ENCODE measurements at regions not wholly inside any gene's neighbourhood (a gene's known extent, or its start where the extent isn't known, plus 50 kb on each side); places are given as distances from the start of the nearest gene placed in this dataset.

GRCh38 chr2:139876321-139876720 lies 1096.1 kb upstream of the NXPH2 start:
- no peak for DNase-seq
- ATAC-seq (ENCODE audit: low FRiP score in 2 of 2), result no peak
- TF ChIP-seq POLR2A (IDR thresholded peaks at IDR 0.05), result no peak
- TF ChIP-seq EP300 (IDR thresholded peaks at IDR 0.05), result no peak
- TF ChIP-seq POLR2AphosphoS5 (IDR thresholded peaks at IDR 0.05), result no peak
- no peak for TF ChIP-seq CTCF (IDR thresholded peaks at IDR 0.05)
- no peaks in the 10 kb centered on the region for H3K9me3 ChIP-seq
- H3K27ac ChIP-seq, result no peak overlapping the region
- H3K4me1 ChIP-seq, result no peaks in the 10 kb centered on the region
- no peak overlapping the region for H3K4me3 ChIP-seq
- no peaks in the 10 kb centered on the region for H3K27me3 ChIP-seq
- 87 to 93% methylated on average over 2 of the region's 2 CpGs for WGBS, 2 donors
- no peaks in the 10 kb centered on the region for H3K36me3 ChIP-seq

- Histone ChIP-seq H3K9me3 (no peaks in the 10 kb centered on the region), H3K27me3 (no peaks in the 10 kb centered on the region), H3K4me3 (no peak overlapping the region), H3K36me3 (no peaks in the 10 kb centered on the region), H3K4me1 (no peaks in the 10 kb centered on the region), H3K27ac (no peak overlapping the region)
- no peak for TF ChIP-seq CTCF (IDR thresholded peaks at IDR 0.05)
- TF ChIP-seq POLR2AphosphoS5 (IDR thresholded peaks at IDR 0.05), result no peak
- no peak for TF ChIP-seq POLR2A (IDR thresholded peaks at IDR 0.05)
- no peak for TF ChIP-seq EP300 (IDR thresholded peaks at IDR 0.05)
- ATAC-seq (ENCODE audit: low FRiP score in 2 of 2), result no peak
- DNase-seq, result no peak
- 88 to 92% methylated on average over 4 of the region's 4 CpGs for WGBS, 2 donors
These were observed 1092.3 kb upstream of the NXPH2 start for GRCh38 chr2:139872503-139872902.

- H3K27me3 ChIP-seq, result no peaks in the 10 kb centered on the region
- H3K4me3 ChIP-seq, result no peak overlapping the region
- H3K36me3 ChIP-seq, result no peaks in the 10 kb centered on the region
- TF ChIP-seq EP300 (IDR thresholded peaks at IDR 0.05) (no peak), POLR2AphosphoS5 (IDR thresholded peaks at IDR 0.05) (no peak), CTCF (IDR thresholded peaks at IDR 0.05) (no peak), POLR2A (IDR thresholded peaks at IDR 0.05) (no peak)
- no peak for ATAC-seq (ENCODE audit: low FRiP score in 2 of 2)
- DNase-seq, result no peak
- H3K4me1 ChIP-seq, result no peaks in the 10 kb centered on the region
- H3K9me3 ChIP-seq, result no peaks in the 10 kb centered on the region
- no peak overlapping the region for H3K27ac ChIP-seq
- WGBS, 2 donors, result 89 to 91% methylated on average over 8 of the region's 8 CpGs
These were observed 1091.8 kb upstream of the NXPH2 start for GRCh38 chr2:139872032-139872431.

GRCh38 chr2:139867601-139868226 lies 1087.5 kb upstream of the NXPH2 start:
- Histone ChIP-seq H3K4me3 (no peak overlapping the region), H3K4me1 (no peaks in the 10 kb centered on the region), H3K27ac (no peak overlapping the region), H3K36me3 (no peaks in the 10 kb centered on the region), H3K27me3 (no peaks in the 10 kb centered on the region), H3K9me3 (peaks cover 0 to 6% (median 0%) of the 10 kb centered on the region in 4 donors)
- ATAC-seq (ENCODE audit: low FRiP score in 2 of 2) (no peak), DNase-seq (no peak)
- WGBS, 2 donors, result 46 to 64% methylated on average over 2 of the region's 2 CpGs
- TF ChIP-seq POLR2AphosphoS5 (IDR thresholded peaks at IDR 0.05), result no peak
- no peak for TF ChIP-seq POLR2A (IDR thresholded peaks at IDR 0.05)
- no peak for TF ChIP-seq CTCF (IDR thresholded peaks at IDR 0.05)

- Histone ChIP-seq H3K36me3 (no peaks in the 10 kb centered on the region), H3K9me3 (peaks cover 0 to 6% (median 0%) of the 10 kb centered on the region in 4 donors), H3K27ac (no peak overlapping the region), H3K27me3 (no peaks in the 10 kb centered on the region), H3K4me1 (no peaks in the 10 kb centered on the region), H3K4me3 (no peak overlapping the region)
- DNase-seq (no peak), ATAC-seq (ENCODE audit: low FRiP score in 2 of 2) (no peak)
- TF ChIP-seq CTCF (IDR thresholded peaks at IDR 0.05), result no peak
- TF ChIP-seq EP300 (IDR thresholded peaks at IDR 0.05), result no peak
- no peak for TF ChIP-seq POLR2A (IDR thresholded peaks at IDR 0.05)
- no peak for TF ChIP-seq POLR2AphosphoS5 (IDR thresholded peaks at IDR 0.05)
- WGBS, 2 donors, result 72 to 75% methylated on average over 6 of the region's 6 CpGs
These were observed 1084.7 kb upstream of the NXPH2 start for GRCh38 chr2:139864821-139865302.

Data from upper lobe of left lung (tissue), 6 donors.